ENCODE measurements at regions not wholly inside any gene's neighbourhood (a gene's known extent, or its start where the extent isn't known, plus 50 kb on each side); places are given as distances from the start of the nearest gene placed in this dataset.

DNA sequence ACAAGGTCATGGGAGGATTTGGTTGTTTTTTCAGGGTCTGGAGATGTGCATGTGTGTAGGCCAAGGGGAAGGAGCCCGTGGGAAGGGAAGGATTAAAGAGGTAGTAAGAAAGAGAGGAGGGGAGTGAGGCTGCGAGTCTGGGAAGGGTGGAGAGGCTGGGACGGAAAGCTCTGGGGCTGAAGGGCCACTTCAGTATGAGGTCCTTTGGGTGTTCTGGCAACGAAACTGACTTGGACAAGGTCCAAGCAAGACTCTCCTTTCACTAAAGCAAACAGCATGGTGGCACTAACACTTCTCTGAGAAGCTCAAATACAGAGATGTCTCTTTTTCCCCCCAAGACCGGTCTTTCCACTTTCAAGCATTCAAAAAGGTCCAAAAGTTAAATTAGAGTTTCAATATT, 394.5 kb downstream of the ARHGEF28 start:
- Histone ChIP-seq H2BK12ac (ENCODE audit: low read depth, low read length) (no peak overlapping the region), H3K9ac (replicated peaks in 1 of 4; ENCODE audit: extremely low read depth in 1 of 4, low read depth in 3 of 4, low read length in 3 of 4) (no peak overlapping the region), H3K36me3 (ENCODE audit: control insufficient read depth in 2 of 4, insufficient read depth in 4 of 4, low read length in 3 of 4) (no peaks in the 10 kb centered on the region), H4K91ac (replicated peaks; ENCODE audit: insufficient read length, low read length) (no peak overlapping the region), H2AK5ac (ENCODE audit: low read depth, low read length) (no peak overlapping the region), H3K14ac (ENCODE audit: insufficient read length) (no peak overlapping the region), H3K27ac (ENCODE audit: low read depth, low read length) (no peak overlapping the region), H3K9me3 (ENCODE audit: insufficient read depth in 2 of 2, low read depth in 1 of 2, low read length in 1 of 2) (no peaks in the 10 kb centered on the region), H2BK120ac (replicated peaks; ENCODE audit: low read depth, low read length) (no peak overlapping the region), H3K79me2 (ENCODE audit: control insufficient read depth in 1 of 2, insufficient read depth in 2 of 2, low read length in 2 of 2) (no peaks in the 10 kb centered on the region), H4K8ac (ENCODE audit: extremely low read depth, insufficient read depth, low read length) (no peak overlapping the region), H4K20me1 (replicated peaks in 1 of 2; ENCODE audit: control insufficient read depth in 1 of 2, insufficient read depth in 2 of 2, low read length in 2 of 2) (no peaks in the 10 kb centered on the region), H4K5ac (ENCODE audit: insufficient read length, low read depth, low read length) (no peak overlapping the region), H2AFZ (ENCODE audit: low read length) (no peak overlapping the region), H2BK15ac (ENCODE audit: low read length) (no peak overlapping the region), H2BK5ac (ENCODE audit: low read depth, low read length) (no peak overlapping the region), H3K4me3 (ENCODE audit: extremely low read depth in 1 of 4, insufficient read depth in 2 of 4, low read depth in 3 of 4, low read length in 4 of 4) (no peak overlapping the region), H3K23ac (ENCODE audit: insufficient read length) (no peak overlapping the region), H3K18ac (ENCODE audit: extremely low read depth, low read length) (no peak overlapping the region), H3K4me1 (replicated peaks in 1 of 4; ENCODE audit: control insufficient read depth in 3 of 4, insufficient read depth in 4 of 4, low read length in 3 of 4) (no peaks in the 10 kb centered on the region), H3K79me1 (ENCODE audit: low read depth, low read length) (no peaks in the 10 kb centered on the region), H3K23me2 (ENCODE audit: low read depth, low read length) (no peaks in the 10 kb centered on the region), H3K27me3 (replicated peaks in 1 of 4; ENCODE audit: control insufficient read depth in 3 of 4, extremely low read depth in 1 of 4, insufficient read depth in 3 of 4, low read length in 3 of 4) (no peaks in the 10 kb centered on the region), H3K4ac (replicated peaks; ENCODE audit: insufficient read length, low read depth, low read length) (no peak overlapping the region), H2BK20ac (ENCODE audit: low read length) (no peak overlapping the region), H3K56ac (replicated peaks; ENCODE audit: insufficient read length, low read depth, low read length) (no peak overlapping the region), H3K4me2 (ENCODE audit: insufficient read depth in 1 of 2, low read depth in 2 of 2, low read length in 2 of 2) (no peak overlapping the region)
- ChIA-PET POLR2A (ENCODE audit: partially characterized antibody) (no interaction called here), CTCF (ENCODE audit: partially characterized antibody) (interaction anchor here (0.6 to 1.5 kb wide), 4 partner anchors 17 to 22 kb away, joined by 3 to 4 read pairs (median 3); no protein-coding TSS in a partner anchor)
- DNase-seq (ENCODE audit: low read depth in 1 of 2, low spot score in 2 of 2) = no peak
- FAIRE-seq = no peak
- 85% methylated on average over 5 of the region's 5 CpGs; no CpG with 5 or more reads in 1 of the 2 experiments for WGBS, 2 experiments (ENCODE audit: extremely low coverage in 1 of 2, insufficient coverage in 1 of 2, insufficient read length in 1 of 2, insufficient replicate concordance in 2 of 2, low coverage in 1 of 2, low lambda C conversion rate in 2 of 2, missing lambda C conversion rate in 1 of 2)
- TF ChIP-seq, protein P1, sequence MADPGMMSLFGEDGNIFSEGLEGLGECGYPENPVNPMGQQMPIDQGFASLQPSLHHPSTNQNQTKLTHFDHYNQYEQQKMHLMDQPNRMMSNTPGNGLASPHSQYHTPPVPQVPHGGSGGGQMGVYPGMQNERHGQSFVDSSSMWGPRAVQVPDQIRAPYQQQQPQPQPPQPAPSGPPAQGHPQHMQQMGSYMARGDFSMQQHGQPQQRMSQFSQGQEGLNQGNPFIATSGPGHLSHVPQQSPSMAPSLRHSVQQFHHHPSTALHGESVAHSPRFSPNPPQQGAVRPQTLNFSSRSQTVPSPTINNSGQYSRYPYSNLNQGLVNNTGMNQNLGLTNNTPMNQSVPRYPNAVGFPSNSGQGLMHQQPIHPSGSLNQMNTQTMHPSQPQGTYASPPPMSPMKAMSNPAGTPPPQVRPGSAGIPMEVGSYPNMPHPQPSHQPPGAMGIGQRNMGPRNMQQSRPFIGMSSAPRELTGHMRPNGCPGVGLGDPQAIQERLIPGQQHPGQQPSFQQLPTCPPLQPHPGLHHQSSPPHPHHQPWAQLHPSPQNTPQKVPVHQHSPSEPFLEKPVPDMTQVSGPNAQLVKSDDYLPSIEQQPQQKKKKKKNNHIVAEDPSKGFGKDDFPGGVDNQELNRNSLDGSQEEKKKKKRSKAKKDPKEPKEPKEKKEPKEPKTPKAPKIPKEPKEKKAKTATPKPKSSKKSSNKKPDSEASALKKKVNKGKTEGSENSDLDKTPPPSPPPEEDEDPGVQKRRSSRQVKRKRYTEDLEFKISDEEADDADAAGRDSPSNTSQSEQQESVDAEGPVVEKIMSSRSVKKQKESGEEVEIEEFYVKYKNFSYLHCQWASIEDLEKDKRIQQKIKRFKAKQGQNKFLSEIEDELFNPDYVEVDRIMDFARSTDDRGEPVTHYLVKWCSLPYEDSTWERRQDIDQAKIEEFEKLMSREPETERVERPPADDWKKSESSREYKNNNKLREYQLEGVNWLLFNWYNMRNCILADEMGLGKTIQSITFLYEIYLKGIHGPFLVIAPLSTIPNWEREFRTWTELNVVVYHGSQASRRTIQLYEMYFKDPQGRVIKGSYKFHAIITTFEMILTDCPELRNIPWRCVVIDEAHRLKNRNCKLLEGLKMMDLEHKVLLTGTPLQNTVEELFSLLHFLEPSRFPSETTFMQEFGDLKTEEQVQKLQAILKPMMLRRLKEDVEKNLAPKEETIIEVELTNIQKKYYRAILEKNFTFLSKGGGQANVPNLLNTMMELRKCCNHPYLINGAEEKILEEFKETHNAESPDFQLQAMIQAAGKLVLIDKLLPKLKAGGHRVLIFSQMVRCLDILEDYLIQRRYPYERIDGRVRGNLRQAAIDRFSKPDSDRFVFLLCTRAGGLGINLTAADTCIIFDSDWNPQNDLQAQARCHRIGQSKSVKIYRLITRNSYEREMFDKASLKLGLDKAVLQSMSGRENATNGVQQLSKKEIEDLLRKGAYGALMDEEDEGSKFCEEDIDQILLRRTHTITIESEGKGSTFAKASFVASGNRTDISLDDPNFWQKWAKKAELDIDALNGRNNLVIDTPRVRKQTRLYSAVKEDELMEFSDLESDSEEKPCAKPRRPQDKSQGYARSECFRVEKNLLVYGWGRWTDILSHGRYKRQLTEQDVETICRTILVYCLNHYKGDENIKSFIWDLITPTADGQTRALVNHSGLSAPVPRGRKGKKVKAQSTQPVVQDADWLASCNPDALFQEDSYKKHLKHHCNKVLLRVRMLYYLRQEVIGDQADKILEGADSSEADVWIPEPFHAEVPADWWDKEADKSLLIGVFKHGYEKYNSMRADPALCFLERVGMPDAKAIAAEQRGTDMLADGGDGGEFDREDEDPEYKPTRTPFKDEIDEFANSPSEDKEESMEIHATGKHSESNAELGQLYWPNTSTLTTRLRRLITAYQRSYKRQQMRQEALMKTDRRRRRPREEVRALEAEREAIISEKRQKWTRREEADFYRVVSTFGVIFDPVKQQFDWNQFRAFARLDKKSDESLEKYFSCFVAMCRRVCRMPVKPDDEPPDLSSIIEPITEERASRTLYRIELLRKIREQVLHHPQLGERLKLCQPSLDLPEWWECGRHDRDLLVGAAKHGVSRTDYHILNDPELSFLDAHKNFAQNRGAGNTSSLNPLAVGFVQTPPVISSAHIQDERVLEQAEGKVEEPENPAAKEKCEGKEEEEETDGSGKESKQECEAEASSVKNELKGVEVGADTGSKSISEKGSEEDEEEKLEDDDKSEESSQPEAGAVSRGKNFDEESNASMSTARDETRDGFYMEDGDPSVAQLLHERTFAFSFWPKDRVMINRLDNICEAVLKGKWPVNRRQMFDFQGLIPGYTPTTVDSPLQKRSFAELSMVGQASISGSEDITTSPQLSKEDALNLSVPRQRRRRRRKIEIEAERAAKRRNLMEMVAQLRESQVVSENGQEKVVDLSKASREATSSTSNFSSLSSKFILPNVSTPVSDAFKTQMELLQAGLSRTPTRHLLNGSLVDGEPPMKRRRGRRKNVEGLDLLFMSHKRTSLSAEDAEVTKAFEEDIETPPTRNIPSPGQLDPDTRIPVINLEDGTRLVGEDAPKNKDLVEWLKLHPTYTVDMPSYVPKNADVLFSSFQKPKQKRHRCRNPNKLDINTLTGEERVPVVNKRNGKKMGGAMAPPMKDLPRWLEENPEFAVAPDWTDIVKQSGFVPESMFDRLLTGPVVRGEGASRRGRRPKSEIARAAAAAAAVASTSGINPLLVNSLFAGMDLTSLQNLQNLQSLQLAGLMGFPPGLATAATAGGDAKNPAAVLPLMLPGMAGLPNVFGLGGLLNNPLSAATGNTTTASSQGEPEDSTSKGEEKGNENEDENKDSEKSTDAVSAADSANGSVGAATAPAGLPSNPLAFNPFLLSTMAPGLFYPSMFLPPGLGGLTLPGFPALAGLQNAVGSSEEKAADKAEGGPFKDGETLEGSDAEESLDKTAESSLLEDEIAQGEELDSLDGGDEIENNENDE (IDR thresholded peaks at IDR 0.05; ENCODE audit: insufficient replicate concordance, low read length) = no peak
